Endothelial cell of umbilical vein (primary cell): ENCODE measurements at regions not wholly inside any gene's neighbourhood (a gene's known extent, or its start where the extent isn't known, plus 50 kb on each side); places are given as distances from the start of the nearest gene placed in this dataset.

ENCODE experiments used
- BruUV-seq: library from RNA; stranded (reverse); fragments of 400-500 nt; replicated peaks from 2 replicates; lab custom pipeline; 2021; lab: Mats Ljungman, UMichigan
- CTCF ChIA-PET: fragments of 300-600, 350-600 bp; sonication (Branson Sonifier 250); formaldehyde crosslinking; loops from one replicate; lab custom pipeline; 2021; ENCODE audit warnings: antibody characterized with exemption, inconsistent platforms; lab: Charles Lee
- POLR2A ChIA-PET: fragments of 300-600, 350-600 bp; sonication (Branson Sonifier 250); formaldehyde crosslinking; loops from one replicate; lab custom pipeline; 2021; ENCODE audit warnings: antibody characterized with exemption, inconsistent platforms; lab: Charles Lee
- DNase-seq: peaks from one replicate; pipeline ENCODE4 v3.0.0-alpha.2; 2011; ENCODE audit warnings: low read depth, low spot score
- FAIRE-seq: peaks from 2 replicates; lab custom pipeline; 2011; peaks lifted over from hg19 to GRCh38; lab: Jason Lieb, UNC
- H2AFZ ChIP-seq: 2 replicates; pipeline ENCODE4 v1.6.0; 2012; ENCODE audit warnings: low read depth, low read length, control low read depth, inconsistent platforms
- H3K27ac ChIP-seq: 2 replicates; pipeline ENCODE4 v1.5.1; 2011; ENCODE audit warnings: low read depth, mild to moderate bottlenecking, control low read depth, low read length, moderate library complexity; ENCODE audit not compliant: insufficient read depth
- H3K27me3 ChIP-seq, 2 experiments: 2 replicates each; pipeline versions ENCODE4 v1.6.0 to v1.6.1; 2011; ENCODE audit warnings: low read length in 2 of 2, mixed read lengths in 1 of 2; ENCODE audit not compliant: control insufficient read depth in 2 of 2, insufficient read depth in 2 of 2
- H3K36me3 ChIP-seq, 2 experiments: 2 replicates in 1 of 2; 3 replicates in 1 of 2; pipeline ENCODE4 v1.5.1; 2011; ENCODE audit warnings: low read length in 2 of 2, mild to moderate bottlenecking in 1 of 2, moderate library complexity in 1 of 2; ENCODE audit not compliant: control insufficient read depth in 2 of 2, insufficient read depth in 2 of 2; ENCODE audit errors: extremely low read depth in 1 of 2
- H3K4me1 ChIP-seq: 3 replicates; pipeline ENCODE4 v1.5.1; 2011; ENCODE audit warnings: mild to moderate bottlenecking, low read length; ENCODE audit not compliant: control insufficient read depth, insufficient read depth; ENCODE audit errors: extremely low read depth
- H3K4me2 ChIP-seq: 2 replicates; pipeline ENCODE4 v1.6.1; 2011; ENCODE audit warnings: low read length, control low read depth, mixed read lengths; ENCODE audit not compliant: insufficient read depth
- H3K4me3 ChIP-seq, 3 experiments: fragments of 200-600 bp in 1 of 3; sonication (generic), shearing (Covaris generic) in 1 of 3; replicated peaks in 1 of 3; 2 replicates each; pipeline ENCODE4 v1.5.1; 2011 to 2016; ENCODE audit warnings: control low read depth in 3 of 3, low read length in 3 of 3, mild to moderate bottlenecking in 2 of 3, inconsistent platforms in 1 of 3, low read depth in 1 of 3, moderate library complexity in 1 of 3; ENCODE audit not compliant: insufficient read depth in 1 of 3
- H3K79me2 ChIP-seq: 2 replicates; pipeline ENCODE4 v1.6.0; 2012; ENCODE audit warnings: low read length, inconsistent platforms; ENCODE audit not compliant: control insufficient read depth, insufficient read depth
- H3K9ac ChIP-seq: replicated peaks from 2 replicates; pipeline ENCODE3; 2011; ENCODE audit warnings: low read length, control low read depth; ENCODE audit not compliant: insufficient read depth; ENCODE audit errors: extremely low read depth
- H3K9me1 ChIP-seq: replicated peaks from 3 replicates; pipeline ENCODE4 v1.6.0; 2011; ENCODE audit warnings: mild to moderate bottlenecking, low read length; ENCODE audit not compliant: control insufficient read depth, insufficient read depth; ENCODE audit errors: extremely low read depth
- H3K9me3 ChIP-seq: replicated peaks from 2 replicates; pipeline ENCODE4 v1.5.1; 2012; ENCODE audit warnings: low read length, inconsistent platforms; ENCODE audit not compliant: control insufficient read depth, insufficient read depth
- H4K20me1 ChIP-seq: replicated peaks from 2 replicates; pipeline ENCODE3; 2011; ENCODE audit warnings: mild to moderate bottlenecking, low read length; ENCODE audit not compliant: control insufficient read depth, insufficient read depth; ENCODE audit errors: extremely low read depth
- EZH2 ChIP-seq: IDR thresholded peaks from 2 replicates; pipeline ENCODE4 v1.6.1; 2012; ENCODE audit warnings: borderline replicate concordance, low read depth, mild to moderate bottlenecking, moderate library complexity, low read length, inconsistent platforms; ENCODE audit not compliant: severe bottlenecking
- FOS ChIP-seq: IDR thresholded peaks from 2 replicates; pipeline ENCODE4 v1.6.1; 2011; ENCODE audit warnings: mild to moderate bottlenecking, low read length, moderate library complexity, borderline replicate concordance; ENCODE audit not compliant: insufficient read depth
- GATA2 ChIP-seq: IDR thresholded peaks from 2 replicates; pipeline ENCODE4 v1.7.0; 2011; ENCODE audit warnings: low read depth, mild to moderate bottlenecking, moderate library complexity, mixed read lengths, low read length; ENCODE audit not compliant: insufficient read length, insufficient read depth
- JUN ChIP-seq: IDR thresholded peaks from 2 replicates; pipeline ENCODE4 v1.6.1; 2011; ENCODE audit warnings: borderline replicate concordance, low read depth; ENCODE audit not compliant: insufficient read length, insufficient read depth
- MYC ChIP-seq: IDR thresholded peaks from one replicate; pipeline ENCODE4 v1.6.1; 2011; ENCODE audit warnings: mild to moderate bottlenecking, low read depth, low read length
- POLR2A ChIP-seq: IDR thresholded peaks from 2 replicates; pipeline ENCODE4 v1.6.1; 2012; ENCODE audit warnings: low read depth, mild to moderate bottlenecking, control low read depth, low read length
- POLR2AphosphoS5 ChIP-seq: IDR thresholded peaks from 2 replicates; pipeline ENCODE4 v1.6.1; 2012; ENCODE audit warnings: low read depth, mild to moderate bottlenecking, control low read depth, low read length, moderate library complexity; ENCODE audit not compliant: insufficient read depth
- dilution Hi-C: fragments of 300-500 bp; cut with MboI; formaldehyde crosslinking; loops from one replicate; pipeline ENCODE4 v1.15.0; 2019; ENCODE audit warnings: low sequenced_read_pairs; ENCODE audit not compliant: extremely low pct_ligation_motif_present
- intact Hi-C: fragments of 100-400 bp; cut with micrococcal nuclease; formaldehyde crosslinking; loops from one replicate; pipeline ENCODE4 v1.10.0; 2022
- TF ChIP-seq, protein P1 (sequence below), 2 donors: IDR thresholded peaks; 1 replicate in 1 of 2; 2 replicates in 1 of 2; pipeline ENCODE4 v1.5.1; 2011; ENCODE audit warnings: low read length in 2 of 2, mild to moderate bottlenecking in 2 of 2, moderate library complexity in 2 of 2, control low read depth in 1 of 2, inconsistent platforms in 1 of 2, low read depth in 1 of 2; ENCODE audit not compliant: insufficient read depth in 1 of 2; ENCODE audit errors: extremely low read depth in 1 of 2
- TF ChIP-seq, protein P2 (sequence below): IDR thresholded peaks from 2 replicates; pipeline ENCODE4 v1.6.1; 2011; ENCODE audit not compliant: insufficient read depth, insufficient read length

DNA sequence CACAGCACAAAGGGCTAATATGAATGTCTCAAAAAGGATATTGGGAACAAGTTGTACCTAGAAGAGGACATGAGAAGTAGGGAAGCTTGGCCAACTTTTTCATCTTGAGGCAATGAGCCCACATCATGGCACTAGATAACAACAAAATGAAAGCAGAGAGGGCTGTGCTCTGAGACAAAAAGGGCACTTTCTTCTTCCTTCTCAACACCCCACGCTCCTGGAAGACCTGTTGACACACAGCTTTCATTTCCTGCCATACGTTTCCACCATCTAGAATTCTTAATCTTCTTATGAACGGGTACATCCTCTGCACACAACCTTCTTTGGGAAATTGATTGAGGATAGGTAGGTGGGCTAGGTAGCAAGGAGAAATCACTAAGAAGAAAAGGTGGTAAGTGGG, 187.8 kb upstream of the STXBP5 start:
- Histone ChIP-seq H3K27ac (no peak overlapping the region), H3K27me3 (no peaks in the 10 kb centered on the region), H3K36me3 (no peaks in the 10 kb centered on the region), H4K20me1 (no peaks in the 10 kb centered on the region), H3K9ac (no peak overlapping the region), H2AFZ (no peak overlapping the region), H3K9me3 (no peaks in the 10 kb centered on the region), H3K4me3 (no peak overlapping the region), H3K79me2 (no peaks in the 10 kb centered on the region), H3K9me1 (no peaks in the 10 kb centered on the region), H3K4me1 (no peaks in the 10 kb centered on the region), H3K4me2 (no peak overlapping the region)
- POLR2A ChIA-PET = no interaction called here
- BruUV-seq = no TSS peak
- CTCF ChIA-PET = no interaction called here
- FAIRE-seq (no peak), DNase-seq (no peak)
- dilution Hi-C loops (no loop called here), intact Hi-C loops (no loop called here)
- no peak for TF ChIP-seq FOS
- TF ChIP-seq, protein P1, sequence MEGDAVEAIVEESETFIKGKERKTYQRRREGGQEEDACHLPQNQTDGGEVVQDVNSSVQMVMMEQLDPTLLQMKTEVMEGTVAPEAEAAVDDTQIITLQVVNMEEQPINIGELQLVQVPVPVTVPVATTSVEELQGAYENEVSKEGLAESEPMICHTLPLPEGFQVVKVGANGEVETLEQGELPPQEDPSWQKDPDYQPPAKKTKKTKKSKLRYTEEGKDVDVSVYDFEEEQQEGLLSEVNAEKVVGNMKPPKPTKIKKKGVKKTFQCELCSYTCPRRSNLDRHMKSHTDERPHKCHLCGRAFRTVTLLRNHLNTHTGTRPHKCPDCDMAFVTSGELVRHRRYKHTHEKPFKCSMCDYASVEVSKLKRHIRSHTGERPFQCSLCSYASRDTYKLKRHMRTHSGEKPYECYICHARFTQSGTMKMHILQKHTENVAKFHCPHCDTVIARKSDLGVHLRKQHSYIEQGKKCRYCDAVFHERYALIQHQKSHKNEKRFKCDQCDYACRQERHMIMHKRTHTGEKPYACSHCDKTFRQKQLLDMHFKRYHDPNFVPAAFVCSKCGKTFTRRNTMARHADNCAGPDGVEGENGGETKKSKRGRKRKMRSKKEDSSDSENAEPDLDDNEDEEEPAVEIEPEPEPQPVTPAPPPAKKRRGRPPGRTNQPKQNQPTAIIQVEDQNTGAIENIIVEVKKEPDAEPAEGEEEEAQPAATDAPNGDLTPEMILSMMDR (IDR thresholded peaks at IDR 0.05; ENCODE audit: extremely low read depth in 1 of 2, insufficient read depth in 1 of 2, low read depth in 1 of 2, low read length in 2 of 2) = no peak
- TF ChIP-seq JUN = no peak
- no peak for TF ChIP-seq POLR2A
- TF ChIP-seq POLR2AphosphoS5 = no peak
- TF ChIP-seq GATA2 = no peak
- TF ChIP-seq, protein P2, sequence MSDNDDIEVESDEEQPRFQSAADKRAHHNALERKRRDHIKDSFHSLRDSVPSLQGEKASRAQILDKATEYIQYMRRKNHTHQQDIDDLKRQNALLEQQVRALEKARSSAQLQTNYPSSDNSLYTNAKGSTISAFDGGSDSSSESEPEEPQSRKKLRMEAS = no peak
- no peak for TF ChIP-seq EZH2
- no peak for TF ChIP-seq MYC
